ENCODE measurements at regions not wholly inside any gene's neighbourhood (a gene's known extent, or its start where the extent isn't known, plus 50 kb on each side); places are given as distances from the start of the nearest gene placed in this dataset.
"Not testable (repeated sequence)": the region's sequence is repeated elsewhere in the genome, so short reads cannot be mapped to it uniquely, and the experiment has no call there.

DNA sequence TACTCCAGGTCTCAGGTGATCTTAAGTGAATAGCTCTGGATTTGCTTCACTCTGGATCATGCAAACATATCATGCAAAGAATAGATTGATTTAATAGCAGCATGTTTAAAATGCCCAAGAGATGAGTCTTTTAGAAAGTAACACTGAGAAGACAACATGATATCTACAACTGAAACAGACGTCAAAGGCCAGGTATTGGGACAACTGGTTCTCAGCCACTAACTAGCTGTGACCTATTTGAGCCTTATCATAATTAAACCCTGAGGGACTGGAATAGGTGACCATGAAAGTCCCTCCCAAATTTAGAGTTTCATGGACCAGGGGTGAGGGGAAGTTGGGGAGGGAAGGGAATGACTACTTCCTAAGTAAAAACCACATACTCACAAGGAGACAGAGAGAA is 95.7 kb downstream of the NIBAN1 start:
- Mint-ChIP-seq H3K4me3 (ENCODE audit: unreplicated experiment) (no peak overlapping the region), H3K9me3 (ENCODE audit: unreplicated experiment) (peaks cover 2% of the 10 kb centered on the region), H3K36me3 (ENCODE audit: low read depth, unreplicated experiment) (no peaks in the 10 kb centered on the region), H3K4me1 (ENCODE audit: low read depth, unreplicated experiment) (peaks cover 16% of the 10 kb centered on the region), H3K27ac (ENCODE audit: unreplicated experiment) (no peak overlapping the region), H3K27me3 (ENCODE audit: low read depth, unreplicated experiment) (no peaks in the 10 kb centered on the region)
- no peak overlapping the region for H3K9ac ChIP-seq (ENCODE audit: low read length)
- H3K4me2 ChIP-seq (ENCODE audit: low read length), result no peak overlapping the region
- no peak overlapping the region for H2AFZ ChIP-seq (ENCODE audit: low read depth, low read length)
- peaks cover 19% of the 10 kb centered on the region for H3K4me1 ChIP-seq (ENCODE audit: insufficient read depth, low read length)
- H3K27me3 ChIP-seq (ENCODE audit: insufficient read depth, low read length), result no peaks in the 10 kb centered on the region
- no peaks in the 10 kb centered on the region for H3K9me3 ChIP-seq (ENCODE audit: insufficient read depth, low read depth, low read length)
- DNase-seq (ENCODE audit: low read depth), result no peak
- H3K79me2 ChIP-seq (ENCODE audit: insufficient read depth, low read length), result no peaks in the 10 kb centered on the region
- H3K4me3 ChIP-seq (ENCODE audit: insufficient read depth, low read depth, low read length), result no peak overlapping the region
- H4K20me1 ChIP-seq (ENCODE audit: insufficient read depth, low read length), result no peaks in the 10 kb centered on the region
- no peaks in the 10 kb centered on the region for H3K36me3 ChIP-seq (ENCODE audit: insufficient read depth, low read length)
- no peak for FAIRE-seq
- H3K27ac ChIP-seq (ENCODE audit: low read depth, low read length), result no peak overlapping the region
- TF ChIP-seq, protein P1, sequence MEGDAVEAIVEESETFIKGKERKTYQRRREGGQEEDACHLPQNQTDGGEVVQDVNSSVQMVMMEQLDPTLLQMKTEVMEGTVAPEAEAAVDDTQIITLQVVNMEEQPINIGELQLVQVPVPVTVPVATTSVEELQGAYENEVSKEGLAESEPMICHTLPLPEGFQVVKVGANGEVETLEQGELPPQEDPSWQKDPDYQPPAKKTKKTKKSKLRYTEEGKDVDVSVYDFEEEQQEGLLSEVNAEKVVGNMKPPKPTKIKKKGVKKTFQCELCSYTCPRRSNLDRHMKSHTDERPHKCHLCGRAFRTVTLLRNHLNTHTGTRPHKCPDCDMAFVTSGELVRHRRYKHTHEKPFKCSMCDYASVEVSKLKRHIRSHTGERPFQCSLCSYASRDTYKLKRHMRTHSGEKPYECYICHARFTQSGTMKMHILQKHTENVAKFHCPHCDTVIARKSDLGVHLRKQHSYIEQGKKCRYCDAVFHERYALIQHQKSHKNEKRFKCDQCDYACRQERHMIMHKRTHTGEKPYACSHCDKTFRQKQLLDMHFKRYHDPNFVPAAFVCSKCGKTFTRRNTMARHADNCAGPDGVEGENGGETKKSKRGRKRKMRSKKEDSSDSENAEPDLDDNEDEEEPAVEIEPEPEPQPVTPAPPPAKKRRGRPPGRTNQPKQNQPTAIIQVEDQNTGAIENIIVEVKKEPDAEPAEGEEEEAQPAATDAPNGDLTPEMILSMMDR (IDR thresholded peaks at IDR 0.05; ENCODE audit: insufficient read depth, low read depth, low read length), result no peak
- no peak for TF ChIP-seq EZH2 (IDR thresholded peaks at IDR 0.05; ENCODE audit: insufficient read depth, low read length)

DNA sequence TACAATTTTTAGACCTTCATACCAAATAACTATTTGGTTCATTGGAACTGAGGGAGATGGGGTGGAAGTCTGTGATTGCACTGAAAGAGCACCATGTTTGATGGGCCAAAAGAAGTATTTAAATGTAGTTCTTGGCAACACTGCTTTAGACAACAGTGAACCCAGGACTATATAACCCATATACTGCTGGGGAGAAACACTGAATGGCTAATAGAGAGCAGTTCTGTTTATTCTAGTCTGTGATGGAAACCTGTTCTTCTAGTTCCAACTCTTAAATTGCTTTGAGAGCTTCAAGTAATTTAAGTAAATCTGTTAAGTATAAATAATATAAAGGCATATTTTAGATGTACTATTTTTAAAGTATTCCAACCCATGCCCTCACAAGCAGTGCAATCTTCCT is 96.3 kb downstream of the NIBAN1 start:
- Histone ChIP-seq H3K79me2 (ENCODE audit: insufficient read depth, low read length) (no peaks in the 10 kb centered on the region), H3K9me3 (ENCODE audit: insufficient read depth, low read depth, low read length) (no peaks in the 10 kb centered on the region), H3K27me3 (ENCODE audit: insufficient read depth, low read length) (no peaks in the 10 kb centered on the region), H3K4me3 (ENCODE audit: insufficient read depth, low read depth, low read length) (no peak overlapping the region), H3K36me3 (ENCODE audit: insufficient read depth, low read length) (no peaks in the 10 kb centered on the region), H3K4me1 (ENCODE audit: insufficient read depth, low read length) (peaks cover 13% of the 10 kb centered on the region), H4K20me1 (ENCODE audit: insufficient read depth, low read length) (no peaks in the 10 kb centered on the region), H3K27ac (ENCODE audit: low read depth, low read length) (no peak overlapping the region), H3K9ac (ENCODE audit: low read length) (no peak overlapping the region), H2AFZ (ENCODE audit: low read depth, low read length) (no peak overlapping the region), H3K4me2 (ENCODE audit: low read length) (no peak overlapping the region)
- H3K27ac Mint-ChIP-seq (ENCODE audit: unreplicated experiment), result no peak overlapping the region
- H3K4me3 Mint-ChIP-seq (ENCODE audit: unreplicated experiment), result no peak overlapping the region
- peaks cover 12% of the 10 kb centered on the region for H3K4me1 Mint-ChIP-seq (ENCODE audit: low read depth, unreplicated experiment)
- FAIRE-seq (no peak), DNase-seq (ENCODE audit: low read depth) (no peak)
- no peaks in the 10 kb centered on the region for H3K36me3 Mint-ChIP-seq (ENCODE audit: low read depth, unreplicated experiment)
- peaks cover 2% of the 10 kb centered on the region for H3K9me3 Mint-ChIP-seq (ENCODE audit: unreplicated experiment)
- TF ChIP-seq, protein P1 (IDR thresholded peaks at IDR 0.05; ENCODE audit: insufficient read depth, low read depth, low read length), result no peak
- TF ChIP-seq EZH2 (IDR thresholded peaks at IDR 0.05; ENCODE audit: insufficient read depth, low read length), result no peak
- H3K27me3 Mint-ChIP-seq (ENCODE audit: low read depth, unreplicated experiment), result no peaks in the 10 kb centered on the region

DNA sequence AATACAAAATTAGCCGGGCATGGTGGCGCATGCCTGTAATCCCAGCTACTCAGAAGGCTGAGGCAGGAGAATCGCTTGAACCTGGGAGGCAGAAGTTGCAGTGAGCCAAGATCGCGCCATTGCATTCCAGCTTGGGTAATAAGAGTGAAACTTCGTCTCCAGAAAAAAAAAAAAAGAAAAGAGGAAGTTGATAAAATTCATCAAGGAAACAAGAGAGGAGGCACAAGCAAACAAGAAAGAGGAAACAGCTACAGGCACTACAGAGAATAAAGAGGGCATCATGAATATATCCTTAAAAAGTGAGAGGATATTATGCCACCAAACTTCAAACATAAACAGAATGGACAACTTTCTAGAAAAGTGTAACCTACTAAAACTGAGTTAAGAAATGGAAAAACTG is 98.3 kb downstream of the NIBAN1 start:
- H3K27ac Mint-ChIP-seq (ENCODE audit: unreplicated experiment); H3K4me3 Mint-ChIP-seq (ENCODE audit: unreplicated experiment); H2AFZ ChIP-seq (ENCODE audit: low read depth, low read length): not testable (repeated sequence)

More for the DNA sequence above, 98.3 kb downstream of the NIBAN1 start:
- H4K20me1 ChIP-seq (ENCODE audit: insufficient read depth, low read length); H3K4me1 Mint-ChIP-seq (ENCODE audit: low read depth, unreplicated experiment); DNase-seq (ENCODE audit: low read depth); FAIRE-seq; H3K9me3 Mint-ChIP-seq (ENCODE audit: unreplicated experiment); H3K27ac ChIP-seq (ENCODE audit: low read depth, low read length); H3K9me3 ChIP-seq (ENCODE audit: insufficient read depth, low read depth, low read length); H3K27me3 ChIP-seq (ENCODE audit: insufficient read depth, low read length); H3K36me3 Mint-ChIP-seq (ENCODE audit: low read depth, unreplicated experiment); H3K4me1 ChIP-seq (ENCODE audit: insufficient read depth, low read length); H3K4me2 ChIP-seq (ENCODE audit: low read length); H3K27me3 Mint-ChIP-seq (ENCODE audit: low read depth, unreplicated experiment); H3K4me3 ChIP-seq (ENCODE audit: insufficient read depth, low read depth, low read length); H3K79me2 ChIP-seq (ENCODE audit: insufficient read depth, low read length); H3K9ac ChIP-seq (ENCODE audit: low read length); H3K36me3 ChIP-seq (ENCODE audit: insufficient read depth, low read length): not testable (repeated sequence)

Measured in astrocyte (in vitro differentiated cells and primary cell).